Fibroblast of lung (primary cell): ENCODE measurements at regions not wholly inside any gene's neighbourhood (a gene's known extent, or its start where the extent isn't known, plus 50 kb on each side); places are given as distances from the start of the nearest gene placed in this dataset.

Source experiments
- DNase-seq, 2 donors: peaks; one replicate each; pipeline versions ENCODE4 v3.0.0 to v3.0.0-alpha.2; 2010; ENCODE audit warnings: low read depth in 2 of 2
- H2AFZ ChIP-seq: 2 replicates; pipeline ENCODE4 v1.5.1; 2012; ENCODE audit warnings: low read length, control low read depth, inconsistent platforms
- H3K27ac ChIP-seq: 2 replicates; pipeline ENCODE4 v1.5.1; 2011; ENCODE audit warnings: low read length, control low read depth; ENCODE audit not compliant: insufficient read depth
- H3K27me3 ChIP-seq: 2 replicates; pipeline ENCODE4 v1.5.1; 2011; ENCODE audit warnings: mild to moderate bottlenecking, low read length; ENCODE audit not compliant: control insufficient read depth, insufficient read depth
- H3K36me3 ChIP-seq: 2 replicates; pipeline ENCODE4 v1.5.1; 2011; ENCODE audit warnings: low read length; ENCODE audit not compliant: control insufficient read depth, insufficient read depth
- H3K4me1 ChIP-seq: 2 replicates; pipeline ENCODE4 v1.5.1; 2011; ENCODE audit warnings: low read length; ENCODE audit not compliant: control insufficient read depth, insufficient read depth; ENCODE audit errors: extremely low read depth
- H3K4me2 ChIP-seq: 2 replicates; pipeline ENCODE4 v1.5.1; 2011; ENCODE audit warnings: low read length, control low read depth; ENCODE audit not compliant: insufficient read depth; ENCODE audit errors: extremely low read depth
- H3K4me3 ChIP-seq, 4 experiments: fragments of 200-600 bp in 1 of 4; sonication (generic) in 1 of 4; replicated peaks in 1 of 4; 2 replicates each; pipeline ENCODE4 v1.5.1; 2011 to 2016; ENCODE audit warnings: low read length in 4 of 4, low read depth in 3 of 4, mild to moderate bottlenecking in 3 of 4, control low read depth in 2 of 4, inconsistent platforms in 1 of 4, mixed read lengths in 1 of 4; ENCODE audit not compliant: insufficient read depth in 1 of 4; ENCODE audit errors: control extremely low read depth in 1 of 4
- H3K79me2 ChIP-seq: 2 replicates; pipeline ENCODE4 v1.5.1; 2012; ENCODE audit warnings: mild to moderate bottlenecking, low read length, inconsistent platforms; ENCODE audit not compliant: control insufficient read depth, insufficient read depth
- H3K9ac ChIP-seq: 2 replicates; pipeline ENCODE4 v1.5.1; 2011; ENCODE audit warnings: mild to moderate bottlenecking, low read length, control low read depth; ENCODE audit not compliant: insufficient read depth
- H3K9me3 ChIP-seq: 2 replicates; pipeline ENCODE4 v1.5.1; 2012; ENCODE audit warnings: low read depth, low read length; ENCODE audit not compliant: control insufficient read depth, insufficient read depth
- H4K20me1 ChIP-seq: 2 replicates; pipeline ENCODE4 v1.5.1; 2011; ENCODE audit warnings: low read length; ENCODE audit not compliant: control insufficient read depth, insufficient read depth; ENCODE audit errors: extremely low read depth
- EZH2 ChIP-seq: IDR thresholded peaks from 2 replicates; pipeline ENCODE4 v1.5.1; 2012; ENCODE audit warnings: low read length, control low read depth, mild to moderate bottlenecking; ENCODE audit errors: missing control alignments
- TF ChIP-seq, protein P1 (sequence below), 2 donors: IDR thresholded peaks in 1 of 2; conservative IDR thresholded peaks in 1 of 2; 1 replicate in 1 of 2; 2 replicates in 1 of 2; pipeline ENCODE4 v1.5.1; 2011 to 2012; ENCODE audit warnings: low read length in 2 of 2, control low read depth in 1 of 2, inconsistent platforms in 1 of 2, low read depth in 1 of 2, mild to moderate bottlenecking in 1 of 2

DNA sequence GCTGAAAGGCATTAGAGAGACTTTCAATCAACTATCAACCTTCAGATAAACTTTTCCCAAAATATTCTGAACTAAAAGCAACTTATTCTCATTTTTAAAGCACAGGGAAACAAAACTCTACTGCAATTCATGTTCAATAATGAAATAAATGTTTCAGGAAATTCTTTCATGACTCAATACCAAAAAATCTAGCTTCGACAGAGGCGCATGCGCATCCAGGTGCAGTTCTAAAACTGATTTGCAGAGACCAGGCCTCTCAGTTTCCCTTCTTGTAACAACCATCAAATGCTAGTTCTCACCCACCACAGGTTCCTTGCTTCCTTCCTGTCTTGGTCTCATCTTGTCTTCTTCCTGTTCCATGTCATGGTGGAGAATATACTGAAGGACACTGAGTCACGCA, 55.3 kb upstream of the NRBF2 start:
- no peak overlapping the region for H3K27ac ChIP-seq
- H4K20me1 ChIP-seq = no peaks in the 10 kb centered on the region
- no peak overlapping the region for H2AFZ ChIP-seq
- no peak overlapping the region for H3K9ac ChIP-seq
- H3K27me3 ChIP-seq = no peaks in the 10 kb centered on the region
- H3K9me3 ChIP-seq = no peaks in the 10 kb centered on the region
- no peak overlapping the region for H3K4me2 ChIP-seq
- no peak overlapping the region for H3K4me3 ChIP-seq
- no peak for TF ChIP-seq EZH2
- H3K4me1 ChIP-seq = no peaks in the 10 kb centered on the region
- DNase-seq = no peak
- H3K79me2 ChIP-seq = no peaks in the 10 kb centered on the region
- no peaks in the 10 kb centered on the region for H3K36me3 ChIP-seq

DNA sequence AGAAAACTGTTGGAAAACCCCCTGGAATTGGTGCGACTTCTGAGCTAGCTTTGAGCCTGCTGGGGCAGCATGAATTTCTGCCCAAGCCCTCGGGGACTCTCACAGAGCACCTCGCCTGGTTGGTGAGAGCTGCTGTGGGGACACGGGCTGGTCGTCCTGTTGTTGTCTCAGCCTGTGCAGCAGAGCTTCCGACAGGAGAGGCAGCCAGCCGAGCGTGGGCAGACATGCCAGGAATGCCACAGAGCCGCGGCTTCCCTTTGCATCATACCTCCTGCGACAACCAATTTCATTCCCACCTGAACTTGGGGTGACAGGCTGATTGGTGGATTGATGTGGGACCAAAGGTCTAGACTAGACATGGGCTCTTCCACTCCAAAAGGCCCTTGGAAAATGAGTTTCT, 60.2 kb upstream of the NRBF2 start:
- Histone ChIP-seq H3K9me3 (no peaks in the 10 kb centered on the region), H3K36me3 (no peaks in the 10 kb centered on the region), H3K4me3 (no peak overlapping the region), H4K20me1 (no peaks in the 10 kb centered on the region), H3K79me2 (no peaks in the 10 kb centered on the region), H3K4me1 (no peaks in the 10 kb centered on the region), H3K4me2 (no peak overlapping the region), H3K9ac (no peak overlapping the region), H2AFZ (no peak overlapping the region), H3K27me3 (no peaks in the 10 kb centered on the region), H3K27ac (no peak overlapping the region)
- DNase-seq = no peak
- no peak for TF ChIP-seq EZH2
- TF ChIP-seq, protein P1, sequence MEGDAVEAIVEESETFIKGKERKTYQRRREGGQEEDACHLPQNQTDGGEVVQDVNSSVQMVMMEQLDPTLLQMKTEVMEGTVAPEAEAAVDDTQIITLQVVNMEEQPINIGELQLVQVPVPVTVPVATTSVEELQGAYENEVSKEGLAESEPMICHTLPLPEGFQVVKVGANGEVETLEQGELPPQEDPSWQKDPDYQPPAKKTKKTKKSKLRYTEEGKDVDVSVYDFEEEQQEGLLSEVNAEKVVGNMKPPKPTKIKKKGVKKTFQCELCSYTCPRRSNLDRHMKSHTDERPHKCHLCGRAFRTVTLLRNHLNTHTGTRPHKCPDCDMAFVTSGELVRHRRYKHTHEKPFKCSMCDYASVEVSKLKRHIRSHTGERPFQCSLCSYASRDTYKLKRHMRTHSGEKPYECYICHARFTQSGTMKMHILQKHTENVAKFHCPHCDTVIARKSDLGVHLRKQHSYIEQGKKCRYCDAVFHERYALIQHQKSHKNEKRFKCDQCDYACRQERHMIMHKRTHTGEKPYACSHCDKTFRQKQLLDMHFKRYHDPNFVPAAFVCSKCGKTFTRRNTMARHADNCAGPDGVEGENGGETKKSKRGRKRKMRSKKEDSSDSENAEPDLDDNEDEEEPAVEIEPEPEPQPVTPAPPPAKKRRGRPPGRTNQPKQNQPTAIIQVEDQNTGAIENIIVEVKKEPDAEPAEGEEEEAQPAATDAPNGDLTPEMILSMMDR (conservative IDR thresholded peaks at IDR 0.05 in 1 of 2, IDR thresholded peaks at IDR 0.05 in 1 of 2; ENCODE audit: low read depth in 1 of 2, low read length in 2 of 2) = no peak

DNA sequence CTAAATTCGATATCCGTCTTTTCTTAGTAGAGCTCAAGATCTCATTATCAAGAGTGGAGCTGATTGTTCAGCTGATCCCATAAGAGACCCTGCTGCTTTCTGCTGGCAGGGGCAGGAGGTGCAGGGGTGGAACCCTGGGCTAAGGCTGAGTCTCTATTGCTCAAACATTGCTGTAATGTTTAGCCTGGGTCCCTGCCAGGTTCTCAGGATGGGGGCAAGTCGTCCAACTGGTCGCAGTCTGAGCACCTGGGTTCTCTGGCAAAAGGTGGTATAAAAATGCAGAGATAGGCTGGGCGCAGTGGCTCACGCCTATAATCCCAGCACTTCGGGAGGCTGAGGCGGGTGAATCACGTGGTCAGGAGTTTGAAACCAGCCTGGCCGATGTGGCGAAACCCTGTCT, 62.0 kb upstream of the NRBF2 start:
- Histone ChIP-seq H3K27ac (no peak overlapping the region), H3K4me2 (no peak overlapping the region), H2AFZ (no peak overlapping the region), H3K9me3 (no peaks in the 10 kb centered on the region), H3K9ac (no peak overlapping the region), H3K79me2 (no peaks in the 10 kb centered on the region), H3K4me1 (no peaks in the 10 kb centered on the region), H3K36me3 (no peaks in the 10 kb centered on the region), H3K4me3 (no peak overlapping the region), H3K27me3 (no peaks in the 10 kb centered on the region), H4K20me1 (no peaks in the 10 kb centered on the region)
- no peak for TF ChIP-seq EZH2
- TF ChIP-seq, protein P1 (conservative IDR thresholded peaks at IDR 0.05 in 1 of 2, IDR thresholded peaks at IDR 0.05 in 1 of 2; ENCODE audit: low read depth in 1 of 2, low read length in 2 of 2) = no peak
- DNase-seq = no peak
